ENCODE measurements at regions not wholly inside any gene's neighbourhood (a gene's known extent, or its start where the extent isn't known, plus 50 kb on each side); places are given as distances from the start of the nearest gene placed in this dataset.
"Not testable (repeated sequence)": the region's sequence is repeated elsewhere in the genome, so short reads cannot be mapped to it uniquely, and the experiment has no call there.

DNA sequence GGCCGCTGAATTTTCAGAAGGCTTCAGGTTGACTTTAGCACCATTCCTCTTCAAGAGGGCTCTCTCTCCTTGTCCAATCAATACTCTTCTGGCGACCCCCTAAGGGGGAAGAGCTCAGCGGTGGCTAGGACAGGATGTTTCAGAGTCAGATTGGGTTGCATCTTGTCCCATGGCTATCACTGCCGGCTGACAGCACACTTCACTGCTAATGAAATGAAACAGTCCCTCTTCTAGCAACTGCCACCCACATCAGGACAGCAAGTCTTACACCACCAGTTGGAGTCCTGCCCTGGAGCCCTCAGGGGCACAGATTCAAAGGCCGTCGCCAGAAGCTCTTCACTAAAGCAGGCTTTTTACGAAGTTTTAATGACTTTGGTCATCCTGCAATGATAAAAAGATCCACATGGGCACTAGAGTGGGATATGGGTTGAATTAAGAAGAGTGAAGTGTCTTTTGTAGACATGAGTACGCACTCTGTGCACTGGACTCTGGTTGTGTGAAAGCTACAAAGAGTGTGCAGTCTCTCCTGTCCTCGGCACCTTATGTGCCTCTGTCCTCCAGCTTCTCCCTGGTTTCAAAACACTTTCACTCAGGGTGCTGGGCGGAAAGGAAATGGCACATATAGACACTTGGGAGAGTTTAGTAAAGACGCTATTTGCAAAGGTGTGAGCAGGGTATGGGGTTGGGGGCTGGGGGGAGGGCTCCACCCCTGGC is 66.1 kb upstream of the SLC22A16 start:
- Mint-ChIP-seq H3K27me3 (ENCODE audit: low read depth) (peaks cover 5% of the 10 kb centered on the region), H3K27ac (ENCODE audit: unreplicated experiment) (no peak overlapping the region), H3K9me3 (peaks cover 16% of the 10 kb centered on the region), H3K4me1 (peaks cover 15% of the 10 kb centered on the region), H3K36me3 (ENCODE audit: low read depth) (peaks cover 3% of the 10 kb centered on the region), H3K4me3 (no peak overlapping the region)
- TF ChIP-seq, protein P1, sequence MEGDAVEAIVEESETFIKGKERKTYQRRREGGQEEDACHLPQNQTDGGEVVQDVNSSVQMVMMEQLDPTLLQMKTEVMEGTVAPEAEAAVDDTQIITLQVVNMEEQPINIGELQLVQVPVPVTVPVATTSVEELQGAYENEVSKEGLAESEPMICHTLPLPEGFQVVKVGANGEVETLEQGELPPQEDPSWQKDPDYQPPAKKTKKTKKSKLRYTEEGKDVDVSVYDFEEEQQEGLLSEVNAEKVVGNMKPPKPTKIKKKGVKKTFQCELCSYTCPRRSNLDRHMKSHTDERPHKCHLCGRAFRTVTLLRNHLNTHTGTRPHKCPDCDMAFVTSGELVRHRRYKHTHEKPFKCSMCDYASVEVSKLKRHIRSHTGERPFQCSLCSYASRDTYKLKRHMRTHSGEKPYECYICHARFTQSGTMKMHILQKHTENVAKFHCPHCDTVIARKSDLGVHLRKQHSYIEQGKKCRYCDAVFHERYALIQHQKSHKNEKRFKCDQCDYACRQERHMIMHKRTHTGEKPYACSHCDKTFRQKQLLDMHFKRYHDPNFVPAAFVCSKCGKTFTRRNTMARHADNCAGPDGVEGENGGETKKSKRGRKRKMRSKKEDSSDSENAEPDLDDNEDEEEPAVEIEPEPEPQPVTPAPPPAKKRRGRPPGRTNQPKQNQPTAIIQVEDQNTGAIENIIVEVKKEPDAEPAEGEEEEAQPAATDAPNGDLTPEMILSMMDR (conservative IDR thresholded peaks at IDR 0.05): no peak
- DNase-seq (ENCODE audit: low read depth, low spot score): no peak

DNA sequence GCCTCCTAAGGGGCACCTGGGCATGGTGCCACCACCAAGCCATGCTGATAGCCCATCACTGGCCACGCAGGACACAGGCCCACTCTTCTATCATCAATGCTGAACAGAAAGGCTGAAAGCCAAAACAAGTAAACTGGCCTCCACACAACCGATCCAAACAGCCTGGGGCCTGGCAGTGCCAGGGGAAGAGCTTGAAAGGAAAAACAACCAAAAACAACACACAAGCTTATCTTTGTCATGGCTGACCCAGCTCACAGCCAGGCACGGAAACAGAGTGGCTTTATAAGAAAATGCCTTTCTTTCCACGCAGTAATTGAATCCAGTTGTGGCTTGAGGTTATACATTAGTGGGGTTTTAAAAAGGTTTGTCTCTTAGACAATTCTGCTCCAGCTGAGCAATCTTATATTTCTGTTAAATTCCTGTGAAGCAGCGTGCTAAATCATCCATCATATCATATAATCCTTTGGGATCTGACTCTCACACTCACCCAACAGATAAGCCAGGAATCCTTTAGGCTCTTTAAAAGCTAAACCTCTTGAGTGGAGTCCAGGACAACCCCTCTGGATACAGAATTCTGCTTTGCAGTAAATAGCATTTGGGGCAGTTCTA is 65.4 kb upstream of the SLC22A16 start:
- peaks cover 3% of the 10 kb centered on the region for H3K36me3 Mint-ChIP-seq (ENCODE audit: low read depth)
- H3K4me3 Mint-ChIP-seq: no peak overlapping the region
- H3K9me3 Mint-ChIP-seq: peaks cover 16% of the 10 kb centered on the region
- H3K4me1 Mint-ChIP-seq: peaks cover 22% of the 10 kb centered on the region
- no peak for DNase-seq (ENCODE audit: low read depth, low spot score)
- peaks cover 5% of the 10 kb centered on the region for H3K27me3 Mint-ChIP-seq (ENCODE audit: low read depth)
- peak overlapping the region; percentile 94 for H3K27ac Mint-ChIP-seq (ENCODE audit: unreplicated experiment)
- TF ChIP-seq, protein P1 (conservative IDR thresholded peaks at IDR 0.05): no peak

DNA sequence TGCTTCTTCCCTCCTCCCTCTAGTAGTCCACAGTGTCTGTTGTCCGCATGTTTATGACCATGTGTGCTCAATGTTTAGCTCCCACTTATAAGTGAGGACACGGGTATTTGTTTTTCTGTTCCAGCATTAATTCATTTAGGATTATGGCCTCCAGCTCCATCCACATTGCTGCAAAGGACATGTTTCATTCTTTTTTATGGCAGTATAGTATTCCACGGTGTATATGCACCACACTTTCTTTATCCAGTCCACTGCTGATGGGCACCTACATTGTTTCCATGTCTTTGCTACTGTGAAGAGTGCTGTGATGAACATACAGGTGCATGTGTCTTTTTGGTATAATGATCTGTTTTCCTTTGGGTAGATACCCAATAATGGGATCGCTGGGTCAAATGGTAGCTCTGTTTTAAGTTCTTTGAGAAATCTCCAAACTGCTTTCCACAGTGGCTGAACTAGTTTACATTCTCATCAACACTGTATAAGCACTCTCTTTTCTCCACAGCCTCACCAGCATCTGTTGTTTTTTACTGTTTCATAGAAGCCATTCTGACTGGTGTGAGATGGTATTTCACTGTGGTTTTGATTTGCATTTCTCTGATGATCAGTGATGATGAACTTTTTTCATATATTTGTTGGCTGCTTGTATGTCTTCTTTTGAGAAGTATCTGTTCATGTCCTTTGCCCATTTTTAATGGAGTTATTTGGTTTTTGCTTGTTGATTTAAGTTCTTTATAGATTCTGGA is 63.0 kb upstream of the SLC22A16 start:
- not testable (repeated sequence) for DNase-seq (ENCODE audit: low read depth, low spot score)

DNA sequence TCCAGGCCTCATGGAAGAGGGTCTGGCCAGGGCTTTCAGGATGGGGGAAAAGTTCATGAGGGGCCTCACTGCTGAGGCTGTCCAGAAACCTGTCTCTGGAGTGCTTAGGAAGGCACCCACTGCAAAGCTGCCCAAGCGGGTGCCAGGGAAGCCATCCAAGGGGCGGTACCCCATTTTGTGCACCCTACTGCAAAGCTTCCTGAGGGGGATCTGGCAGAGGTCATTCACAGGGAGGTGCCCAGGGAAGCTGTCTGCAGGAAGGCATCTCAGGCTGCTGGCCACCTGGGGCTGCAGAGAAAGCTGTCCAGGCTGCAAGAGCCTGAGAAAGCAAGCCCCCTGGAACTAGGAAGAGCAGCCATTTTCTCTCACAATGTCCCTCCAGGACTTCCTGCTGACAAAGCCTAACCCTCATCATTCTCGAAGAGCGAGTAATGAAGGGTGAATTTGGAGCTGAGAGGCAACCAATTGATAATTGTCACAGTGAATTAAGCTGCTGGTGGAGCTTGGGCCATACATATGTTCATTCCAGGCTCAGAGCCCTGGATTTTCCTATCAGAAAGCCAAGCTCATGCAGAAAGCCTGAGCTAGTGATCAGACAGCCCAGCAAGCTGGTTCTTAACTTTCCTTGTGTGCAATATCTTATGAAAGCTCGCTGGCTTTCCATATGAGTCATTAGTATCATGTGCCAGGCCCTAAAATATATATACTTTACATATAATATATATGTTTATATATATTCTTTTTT is 62.2 kb upstream of the SLC22A16 start:
- TF ChIP-seq, protein P1 (conservative IDR thresholded peaks at IDR 0.05): no peak
- Mint-ChIP-seq H3K9me3 (peaks cover 11% of the 10 kb centered on the region), H3K27ac (ENCODE audit: unreplicated experiment) (no peak overlapping the region), H3K4me3 (no peak overlapping the region), H3K4me1 (peaks cover 25% of the 10 kb centered on the region), H3K27me3 (ENCODE audit: low read depth) (peaks cover 2% of the 10 kb centered on the region), H3K36me3 (ENCODE audit: low read depth) (peaks cover 2% of the 10 kb centered on the region)
- no peak for DNase-seq (ENCODE audit: low read depth, low spot score)

More for the DNA sequence above, 63.0 kb upstream of the SLC22A16 start:
- H3K27me3 Mint-ChIP-seq (ENCODE audit: low read depth); H3K36me3 Mint-ChIP-seq (ENCODE audit: low read depth); H3K4me3 Mint-ChIP-seq; H3K27ac Mint-ChIP-seq (ENCODE audit: unreplicated experiment): not testable (repeated sequence)
- H3K4me1 Mint-ChIP-seq: peaks cover 25% of the 10 kb centered on the region
- peaks cover 12% of the 10 kb centered on the region for H3K9me3 Mint-ChIP-seq

DNA sequence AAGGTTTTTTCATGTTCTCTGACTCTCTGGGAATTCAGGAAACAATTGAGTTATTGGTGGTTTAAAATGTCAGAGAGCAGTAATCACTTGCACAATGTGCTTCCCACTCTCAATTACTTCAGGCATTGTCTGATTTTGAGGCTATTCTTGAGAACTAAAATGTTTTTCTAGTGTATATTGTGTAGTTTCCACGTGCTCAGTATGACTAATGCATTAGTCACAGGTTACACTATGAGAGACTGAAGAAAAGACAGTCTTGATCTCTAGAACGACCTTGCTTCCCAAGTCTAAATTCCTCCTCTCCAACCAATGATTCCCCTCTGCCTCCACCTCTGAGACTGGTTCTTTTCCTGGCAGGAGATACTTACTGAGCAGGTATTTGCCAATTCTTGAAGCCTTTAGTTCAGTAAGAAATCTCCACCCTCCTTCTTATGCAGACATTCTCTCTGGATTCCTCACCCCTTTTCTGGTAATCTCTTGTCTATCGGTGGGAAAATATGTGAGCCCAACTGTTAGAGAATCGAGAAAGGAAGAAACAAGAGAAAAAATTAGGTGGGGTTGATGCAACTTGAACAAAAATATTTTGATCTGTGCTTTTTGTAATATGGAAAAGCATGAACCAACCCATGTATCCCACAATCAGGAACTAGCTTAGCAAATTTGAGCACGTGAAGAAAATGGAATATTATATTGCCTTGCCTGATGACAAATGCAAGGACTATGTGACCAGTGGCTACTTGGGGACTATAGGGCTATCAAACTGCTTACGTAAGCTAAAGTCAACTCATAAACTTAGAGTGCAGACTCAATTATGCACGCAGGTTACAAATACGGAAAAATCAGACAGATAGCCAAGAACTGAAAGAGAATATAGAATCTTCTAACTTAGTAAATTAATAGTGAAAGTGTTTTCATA is 61.1 kb upstream of the SLC22A16 start:
- Mint-ChIP-seq H3K27ac (ENCODE audit: unreplicated experiment) (no peak overlapping the region), H3K27me3 (ENCODE audit: low read depth) (no peaks in the 10 kb centered on the region), H3K36me3 (ENCODE audit: low read depth) (no peaks in the 10 kb centered on the region), H3K4me1 (peaks cover 26% of the 10 kb centered on the region), H3K4me3 (no peak overlapping the region), H3K9me3 (peaks cover 9% of the 10 kb centered on the region)
- no peak for DNase-seq (ENCODE audit: low read depth, low spot score)
- TF ChIP-seq, protein P1 (conservative IDR thresholded peaks at IDR 0.05): no peak

All from neural crest cell (in vitro differentiated cells).